Fibroblast of skin of back (primary cell): ENCODE measurements at regions not wholly inside any gene's neighbourhood (a gene's known extent, or its start where the extent isn't known, plus 50 kb on each side); places are given as distances from the start of the nearest gene placed in this dataset.
"Not testable (repeated sequence)": the region's sequence is repeated elsewhere in the genome, so short reads cannot be mapped to it uniquely, and the experiment has no call there.

Experiments used
- DNase-seq: peaks from one replicate; pipeline ENCODE4 v3.0.0-alpha.2; 2013

- DNase-seq = no peak
Observed at GRCh38 chrX:138928737-138929459, 217.4 kb upstream of the FGF13 start.

GRCh38 chrX:138925330-138925729 lies 213.8 kb upstream of the FGF13 start:
- peak; percentile 76 for DNase-seq

GRCh38 chrX:138923805-138924204 lies 212.3 kb upstream of the FGF13 start:
- DNase-seq = no peak

GRCh38 chrX:138921031-138921430 lies 209.5 kb upstream of the FGF13 start:
- DNase-seq = no peak

GRCh38 chrX:138917781-138918180 lies 206.3 kb upstream of the FGF13 start:
- DNase-seq = peak; percentile 68

GRCh38 chrX:138914767-138915166 lies 203.2 kb upstream of the FGF13 start:
- DNase-seq = no peak

- no peak for DNase-seq
Observed at GRCh38 chrX:138908577-138908976, 197.1 kb upstream of the FGF13 start.

GRCh38 chrX:138897621-138898492 lies 186.3 kb upstream of the FGF13 start:
- peak; percentile 1 for DNase-seq

- DNase-seq = no peak
Observed at GRCh38 chrX:138890491-138890890, 179.0 kb upstream of the FGF13 start.

GRCh38 chrX:138889149-138889548 lies 177.6 kb upstream of the FGF13 start:
- DNase-seq = no peak

GRCh38 chrX:138886769-138887168 lies 175.3 kb upstream of the FGF13 start:
- DNase-seq = no peak

- DNase-seq = peak; percentile 62
Observed at GRCh38 chrX:138885886-138886285, 174.4 kb upstream of the FGF13 start.

GRCh38 chrX:138880293-138880692 lies 168.8 kb upstream of the FGF13 start:
- not testable (repeated sequence) for DNase-seq

GRCh38 chrX:138877746-138878145 lies 166.2 kb upstream of the FGF13 start:
- DNase-seq = no peak

- no peak for DNase-seq
Observed at GRCh38 chrX:138875472-138875871, 164.0 kb upstream of the FGF13 start.

- DNase-seq = no peak
Observed at GRCh38 chrX:138874271-138874935, 162.9 kb upstream of the FGF13 start.

- DNase-seq = not testable (repeated sequence)
Observed at GRCh38 chrX:138873640-138874039, 162.1 kb upstream of the FGF13 start.

GRCh38 chrX:138872537-138872936 lies 161.0 kb upstream of the FGF13 start:
- peak; percentile 3 for DNase-seq

- no peak for DNase-seq
Observed at GRCh38 chrX:138871739-138872138, 160.2 kb upstream of the FGF13 start.

- DNase-seq = no peak
Observed at GRCh38 chrX:138866643-138867042, 155.1 kb upstream of the FGF13 start.

- DNase-seq = no peak
Observed at GRCh38 chrX:138865093-138865649, 153.7 kb upstream of the FGF13 start.

GRCh38 chrX:138859421-138859820 lies 147.9 kb upstream of the FGF13 start:
- peak; percentile 30 for DNase-seq

- peak; percentile 77 for DNase-seq
Observed at GRCh38 chrX:138858951-138859350, 147.4 kb upstream of the FGF13 start.
